Keratinocyte (primary cell): ENCODE measurements at regions not wholly inside any gene's neighbourhood (a gene's known extent, or its start where the extent isn't known, plus 50 kb on each side); places are given as distances from the start of the nearest gene placed in this dataset.

ENCODE experiments used
- CTCF ChIP-seq, 3 experiments: IDR thresholded peaks in 1 of 3; conservative IDR thresholded peaks in 1 of 3; optimal IDR thresholded peaks in 1 of 3; 2 replicates in 2 of 3; 3 replicates in 1 of 3; pipeline versions ENCODE3 to v1.5.1; 2011; ENCODE audit warnings: low read length in 3 of 3, mild to moderate bottlenecking in 3 of 3, moderate library complexity in 2 of 3, control low read depth in 1 of 3, inconsistent platforms in 1 of 3; ENCODE audit not compliant: insufficient read depth in 2 of 3; ENCODE audit errors: extremely low read depth in 1 of 3
- EZH2 ChIP-seq: IDR thresholded peaks from one replicate; pipeline ENCODE4 v1.6.1; 2012; ENCODE audit warnings: inconsistent platforms, mild to moderate bottlenecking, low read length, moderate library complexity

GRCh38 chr22:22946131-22946530, 58.5 kb downstream of the IGLL5 start:
- TF ChIP-seq CTCF (optimal IDR thresholded peaks at IDR 0.05 in 1 of 3, IDR thresholded peaks at IDR 0.05 in 1 of 3, conservative IDR thresholded peaks at IDR 0.05 in 1 of 3; ENCODE audit: extremely low read depth in 1 of 3, insufficient read depth in 2 of 3, low read length in 3 of 3): no peak
- TF ChIP-seq EZH2: no peak
